ENCODE measurements at regions not wholly inside any gene's neighbourhood (a gene's known extent, or its start where the extent isn't known, plus 50 kb on each side); places are given as distances from the start of the nearest gene placed in this dataset.

- Histone ChIP-seq H3K9me2 (replicated peaks; ENCODE audit: insufficient read depth, low read length) (no peaks in the 10 kb centered on the region), H3K27me3 (replicated peaks; ENCODE audit: insufficient read depth, low read length) (no peaks in the 10 kb centered on the region), H4K20me1 (ENCODE audit: insufficient read depth, low read length) (no peaks in the 10 kb centered on the region), H3K79me2 (ENCODE audit: low read length) (no peaks in the 10 kb centered on the region), H3F3A (ENCODE audit: insufficient read depth, low read length) (no peaks in the 10 kb centered on the region), H3K27ac (ENCODE audit: low read length) (no peak overlapping the region), H3K9me3 (replicated peaks; ENCODE audit: insufficient read depth, low read length) (no peaks in the 10 kb centered on the region), H3K9ac (ENCODE audit: low read length) (no peak overlapping the region), H3K4me3 (ENCODE audit: low read length) (no peak overlapping the region), H3K4me1 (ENCODE audit: low read length) (no peaks in the 10 kb centered on the region), H3K4me2 (ENCODE audit: low read depth, low read length) (no peak overlapping the region), H2AFZ (ENCODE audit: low read length) (no peak overlapping the region), H3K36me3 (replicated peaks; ENCODE audit: insufficient read depth, low read length) (no peaks in the 10 kb centered on the region)
- TF ChIP-seq EZH2phosphoT487 (IDR thresholded peaks at IDR 0.05; ENCODE audit: low read length) (no peak), CTCF (IDR thresholded peaks at IDR 0.05; ENCODE audit: low read length) (no peak), EZH2 (optimal IDR thresholded peaks at IDR 0.05; ENCODE audit: low read depth, low read length) (no peak)
- no peak for DNase-seq
Observed at GRCh38 chr6:146955570-146955969, 248.6 kb upstream of the STXBP5 start.

GRCh38 chr6:146957181-146958093 lies 246.8 kb upstream of the STXBP5 start:
- DNase-seq, result no peak
- Histone ChIP-seq H3K9ac (ENCODE audit: low read length) (no peak overlapping the region), H3K9me2 (replicated peaks; ENCODE audit: insufficient read depth, low read length) (no peaks in the 10 kb centered on the region), H3K27me3 (replicated peaks; ENCODE audit: insufficient read depth, low read length) (no peaks in the 10 kb centered on the region), H4K20me1 (ENCODE audit: insufficient read depth, low read length) (no peaks in the 10 kb centered on the region), H3K4me3 (ENCODE audit: low read length) (no peak overlapping the region), H3K4me1 (ENCODE audit: low read length) (no peaks in the 10 kb centered on the region), H3K9me3 (replicated peaks; ENCODE audit: insufficient read depth, low read length) (no peaks in the 10 kb centered on the region), H3K4me2 (ENCODE audit: low read depth, low read length) (no peak overlapping the region), H3K27ac (ENCODE audit: low read length) (no peak overlapping the region), H3F3A (ENCODE audit: insufficient read depth, low read length) (no peaks in the 10 kb centered on the region), H3K79me2 (ENCODE audit: low read length) (no peaks in the 10 kb centered on the region), H3K36me3 (replicated peaks; ENCODE audit: insufficient read depth, low read length) (no peaks in the 10 kb centered on the region), H2AFZ (ENCODE audit: low read length) (no peak overlapping the region)
- no peak for TF ChIP-seq EZH2phosphoT487 (IDR thresholded peaks at IDR 0.05; ENCODE audit: low read length)
- TF ChIP-seq EZH2 (optimal IDR thresholded peaks at IDR 0.05; ENCODE audit: low read depth, low read length), result no peak
- TF ChIP-seq CTCF (IDR thresholded peaks at IDR 0.05; ENCODE audit: low read length), result no peak

- DNase-seq, result no peak
- no peaks in the 10 kb centered on the region for H3K27me3 ChIP-seq (replicated peaks; ENCODE audit: insufficient read depth, low read length)
- no peak overlapping the region for H3K4me2 ChIP-seq (ENCODE audit: low read depth, low read length)
- H3K4me1 ChIP-seq (ENCODE audit: low read length), result no peaks in the 10 kb centered on the region
- H3K9me3 ChIP-seq (replicated peaks; ENCODE audit: insufficient read depth, low read length), result no peaks in the 10 kb centered on the region
- H3K36me3 ChIP-seq (replicated peaks; ENCODE audit: insufficient read depth, low read length), result no peaks in the 10 kb centered on the region
- H3K9me2 ChIP-seq (replicated peaks; ENCODE audit: insufficient read depth, low read length), result no peaks in the 10 kb centered on the region
- no peaks in the 10 kb centered on the region for H3F3A ChIP-seq (ENCODE audit: insufficient read depth, low read length)
- H3K79me2 ChIP-seq (ENCODE audit: low read length), result no peaks in the 10 kb centered on the region
- TF ChIP-seq CTCF (IDR thresholded peaks at IDR 0.05; ENCODE audit: low read length) (no peak), EZH2phosphoT487 (IDR thresholded peaks at IDR 0.05; ENCODE audit: low read length) (no peak), EZH2 (optimal IDR thresholded peaks at IDR 0.05; ENCODE audit: low read depth, low read length) (no peak)
- no peak overlapping the region for H2AFZ ChIP-seq (ENCODE audit: low read length)
- no peak overlapping the region for H3K27ac ChIP-seq (ENCODE audit: low read length)
- H4K20me1 ChIP-seq (ENCODE audit: insufficient read depth, low read length), result no peaks in the 10 kb centered on the region
- H3K4me3 ChIP-seq (ENCODE audit: low read length), result no peak overlapping the region
- H3K9ac ChIP-seq (ENCODE audit: low read length), result no peak overlapping the region
Observed at GRCh38 chr6:146961831-146962230, 242.4 kb upstream of the STXBP5 start.

Measured in MM.1S (cell line).